ENCODE measurements at regions not wholly inside any gene's neighbourhood (a gene's known extent, or its start where the extent isn't known, plus 50 kb on each side); places are given as distances from the start of the nearest gene placed in this dataset.

GRCh38 chr10:11387551-11388222 is 223.8 kb downstream of the USP6NL start:
- H3K4me3 Mint-ChIP-seq: no peak overlapping the region
- DNase-seq (ENCODE audit: low spot score): no peak
- H3K36me3 Mint-ChIP-seq (ENCODE audit: low read depth): no peaks in the 10 kb centered on the region
- H3K27me3 Mint-ChIP-seq (ENCODE audit: low read depth): peaks cover 11% of the 10 kb centered on the region
- no peaks in the 10 kb centered on the region for H3K4me1 Mint-ChIP-seq (ENCODE audit: low read depth)
- no peak overlapping the region for H3K27ac Mint-ChIP-seq
- no peaks in the 10 kb centered on the region for H3K9me3 Mint-ChIP-seq

- H3K36me3 Mint-ChIP-seq (ENCODE audit: low read depth): no peaks in the 10 kb centered on the region
- no peaks in the 10 kb centered on the region for H3K9me3 Mint-ChIP-seq
- no peak for DNase-seq (ENCODE audit: low spot score)
- peaks cover 9% of the 10 kb centered on the region for H3K27me3 Mint-ChIP-seq (ENCODE audit: low read depth)
- no peaks in the 10 kb centered on the region for H3K4me1 Mint-ChIP-seq (ENCODE audit: low read depth)
- no peak overlapping the region for H3K27ac Mint-ChIP-seq
- no peak overlapping the region for H3K4me3 Mint-ChIP-seq
Measured at GRCh38 chr10:11387044-11387443, 224.4 kb downstream of the USP6NL start.
